Neuron (in vitro differentiated cells): ENCODE measurements at regions not wholly inside any gene's neighbourhood (a gene's known extent, or its start where the extent isn't known, plus 50 kb on each side); places are given as distances from the start of the nearest gene placed in this dataset.

Experiments used
- H2AFZ ChIP-seq: one replicate; pipeline ENCODE4 v1.6.1; 2013; ENCODE audit warnings: low read depth, mild to moderate bottlenecking, inconsistent platforms, low read length, moderate library complexity
- H3K27me3 ChIP-seq: one replicate; pipeline ENCODE4 v1.6.1; 2013; ENCODE audit warnings: low read length; ENCODE audit not compliant: insufficient read depth
- H3K36me3 ChIP-seq: one replicate; pipeline ENCODE4 v1.6.1; 2013; ENCODE audit warnings: low read length; ENCODE audit not compliant: insufficient read depth
- H3K4me1 ChIP-seq: one replicate; pipeline ENCODE4 v1.6.1; 2013; ENCODE audit warnings: low read length; ENCODE audit not compliant: insufficient read depth
- H3K4me3 ChIP-seq: 2 replicates; pipeline ENCODE4 v1.5.1; 2013; ENCODE audit warnings: mild to moderate bottlenecking, low read length, moderate library complexity
- H3K9me3 ChIP-seq: one replicate; pipeline ENCODE4 v1.6.1; 2013; ENCODE audit warnings: low read length

DNA sequence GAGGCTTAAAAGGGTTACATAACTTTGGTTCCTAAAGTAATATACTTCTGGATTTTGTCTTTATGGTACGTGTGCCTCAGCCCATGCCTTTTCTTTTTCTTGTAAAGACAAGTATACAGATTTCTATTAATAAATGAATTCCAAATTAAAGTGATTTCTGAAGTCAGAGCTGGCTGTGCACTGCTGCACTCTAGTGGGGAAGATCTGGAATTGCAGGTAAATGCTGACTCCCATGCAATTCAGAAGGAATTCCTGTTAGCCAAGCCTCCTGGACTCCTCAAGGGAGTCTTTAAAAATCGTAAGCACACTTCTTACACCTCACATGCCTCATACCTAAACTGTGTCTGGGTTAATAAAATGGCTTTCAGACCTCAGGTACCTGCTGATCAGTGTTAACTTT is 118.4 kb upstream of the SLC7A1 start:
- Histone ChIP-seq H3K27me3 (peaks cover 2% of the 10 kb centered on the region), H3K9me3 (peaks cover 4% of the 10 kb centered on the region), H3K4me1 (no peaks in the 10 kb centered on the region), H3K36me3 (no peaks in the 10 kb centered on the region), H2AFZ (no peak overlapping the region), H3K4me3 (no peak overlapping the region)

DNA sequence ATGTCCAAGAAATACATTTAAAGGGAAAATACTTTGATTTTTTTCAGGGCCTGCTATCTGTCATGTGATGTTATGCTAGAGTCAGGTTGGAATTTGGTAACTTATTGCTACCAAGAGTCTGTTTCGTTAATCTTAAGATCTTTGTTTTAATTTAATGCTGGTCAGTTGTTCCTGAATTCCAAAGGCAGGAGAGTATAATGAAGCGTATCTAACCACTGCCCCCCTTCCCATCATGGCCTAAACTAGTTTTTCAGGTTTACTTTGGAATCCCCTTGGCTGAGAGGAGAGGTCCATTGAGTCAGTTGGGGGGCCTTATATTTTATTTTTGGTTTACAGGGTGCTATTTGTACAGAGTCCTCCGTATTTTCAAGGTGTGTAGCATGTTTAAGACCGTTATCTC is 116.3 kb upstream of the SLC7A1 start:
- Histone ChIP-seq H3K9me3 (peaks cover 4% of the 10 kb centered on the region), H2AFZ (no peak overlapping the region), H3K4me1 (no peaks in the 10 kb centered on the region), H3K27me3 (peaks cover 2% of the 10 kb centered on the region), H3K36me3 (no peaks in the 10 kb centered on the region), H3K4me3 (no peak overlapping the region)

DNA sequence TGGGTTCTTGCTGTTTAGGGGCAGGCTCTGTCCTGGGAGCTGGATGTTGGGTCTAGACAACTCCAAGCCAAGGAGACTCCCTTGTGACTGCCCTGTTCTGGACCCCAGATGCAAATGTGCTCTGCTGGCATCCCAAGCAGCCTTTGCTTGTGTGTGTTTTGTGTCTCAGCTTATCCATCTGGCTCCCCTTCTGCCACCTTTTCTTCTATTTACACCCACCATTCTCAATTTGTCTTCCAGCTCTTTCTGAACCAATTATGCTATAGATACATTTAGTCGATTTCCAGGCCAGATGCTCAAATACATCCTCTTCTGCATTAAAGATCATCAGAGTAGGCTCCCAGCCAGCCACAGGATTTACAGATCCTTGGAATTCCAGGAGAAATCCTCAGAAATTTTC is 115.0 kb upstream of the SLC7A1 start:
- no peaks in the 10 kb centered on the region for H3K4me1 ChIP-seq
- H2AFZ ChIP-seq = no peak overlapping the region
- no peak overlapping the region for H3K4me3 ChIP-seq
- H3K9me3 ChIP-seq = peaks cover 7% of the 10 kb centered on the region
- no peaks in the 10 kb centered on the region for H3K36me3 ChIP-seq
- peaks cover 2% of the 10 kb centered on the region for H3K27me3 ChIP-seq

DNA sequence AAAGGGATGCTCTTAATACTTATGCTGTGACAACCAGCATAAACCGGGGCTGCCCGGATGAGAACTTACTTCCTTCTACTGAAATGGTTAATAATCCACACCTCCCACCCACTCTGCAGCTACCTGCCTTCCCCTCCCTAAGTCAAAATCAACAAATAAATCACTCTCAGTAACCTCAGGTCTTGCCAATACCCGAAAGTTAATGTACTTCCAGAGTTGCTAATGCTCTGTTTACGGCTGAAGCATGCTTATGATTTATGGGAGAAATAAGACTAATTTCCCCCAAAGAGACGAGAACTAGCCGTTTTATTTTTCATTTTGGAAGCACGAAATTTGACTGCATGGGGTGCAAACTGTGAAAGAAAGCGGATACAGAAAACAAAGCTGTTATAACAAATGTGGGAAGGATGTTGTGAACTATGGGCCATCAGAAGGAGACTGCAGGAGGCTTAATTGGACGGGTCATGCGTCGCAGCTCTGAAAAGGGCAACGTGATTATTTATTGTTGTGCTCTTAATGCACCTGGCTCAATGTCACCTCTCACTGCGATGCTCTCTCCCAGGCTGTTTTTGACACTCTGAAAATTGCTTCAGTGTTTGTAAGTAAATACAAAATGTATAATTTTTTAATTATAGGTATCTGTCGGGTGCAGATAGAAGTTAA is 114.0 kb upstream of the SLC7A1 start:
- no peaks in the 10 kb centered on the region for H3K4me1 ChIP-seq
- peaks cover 2% of the 10 kb centered on the region for H3K27me3 ChIP-seq
- no peak overlapping the region for H3K4me3 ChIP-seq
- peaks cover 7% of the 10 kb centered on the region for H3K9me3 ChIP-seq
- no peaks in the 10 kb centered on the region for H3K36me3 ChIP-seq
- H2AFZ ChIP-seq = no peak overlapping the region

DNA sequence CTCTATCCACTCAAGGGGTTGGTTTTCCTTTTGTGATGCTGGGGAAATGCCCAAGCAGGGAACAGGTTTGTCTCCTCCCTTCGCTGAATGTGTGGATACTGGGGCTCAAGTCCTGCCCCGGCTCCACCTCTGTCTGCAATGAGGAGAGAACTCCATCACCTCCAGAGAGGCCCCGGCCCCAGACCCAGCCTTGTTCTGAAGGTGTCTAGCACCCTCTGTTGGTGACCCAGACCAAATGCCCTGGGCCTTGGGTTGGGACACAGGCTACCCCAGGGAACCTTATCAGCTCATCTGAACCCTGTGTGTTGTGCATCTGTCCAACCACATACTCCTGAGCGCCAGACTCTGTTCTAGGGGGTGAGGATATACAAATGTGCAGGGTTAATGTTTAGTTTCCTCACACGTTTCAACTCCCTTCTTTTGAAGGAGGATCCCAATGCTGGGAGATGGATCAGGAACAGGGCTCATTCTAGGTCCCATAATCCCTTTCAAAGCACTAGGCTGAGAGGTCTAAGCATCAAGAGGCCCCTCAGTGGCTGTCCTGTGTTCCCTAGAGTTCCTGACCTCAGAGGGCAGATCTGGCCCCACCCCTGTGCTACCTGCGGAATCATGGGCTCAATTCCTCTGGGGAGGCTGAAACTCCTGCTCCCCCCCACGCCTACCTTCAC is 112.5 kb upstream of the SLC7A1 start:
- Histone ChIP-seq H3K4me3 (no peak overlapping the region), H3K27me3 (peaks cover 10% of the 10 kb centered on the region), H2AFZ (no peak overlapping the region), H3K9me3 (peaks cover 3% of the 10 kb centered on the region), H3K36me3 (no peaks in the 10 kb centered on the region), H3K4me1 (no peaks in the 10 kb centered on the region)

DNA sequence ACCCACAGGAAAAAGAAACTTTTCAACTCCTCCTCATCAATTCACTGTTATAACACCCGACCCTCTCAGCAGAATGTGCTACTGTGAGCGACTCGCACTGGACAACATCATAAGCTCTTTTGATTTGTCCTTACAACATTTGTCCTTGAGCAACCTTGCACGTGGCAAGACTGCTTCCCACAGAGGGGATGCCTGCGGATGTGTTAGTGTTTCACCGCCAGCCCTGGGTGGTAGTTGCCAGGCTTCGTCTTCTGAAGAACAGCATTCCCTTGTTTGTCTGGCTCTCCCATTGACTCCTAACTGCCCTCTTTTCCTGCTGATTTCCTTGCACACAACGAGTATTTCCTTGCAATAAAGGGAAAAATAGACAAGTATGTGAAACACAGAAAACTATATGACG is 111.4 kb upstream of the SLC7A1 start:
- no peak overlapping the region for H3K4me3 ChIP-seq
- H2AFZ ChIP-seq = no peak overlapping the region
- peaks cover 3% of the 10 kb centered on the region for H3K9me3 ChIP-seq
- H3K36me3 ChIP-seq = no peaks in the 10 kb centered on the region
- H3K4me1 ChIP-seq = peaks cover 4% of the 10 kb centered on the region
- H3K27me3 ChIP-seq = peaks cover 10% of the 10 kb centered on the region

DNA sequence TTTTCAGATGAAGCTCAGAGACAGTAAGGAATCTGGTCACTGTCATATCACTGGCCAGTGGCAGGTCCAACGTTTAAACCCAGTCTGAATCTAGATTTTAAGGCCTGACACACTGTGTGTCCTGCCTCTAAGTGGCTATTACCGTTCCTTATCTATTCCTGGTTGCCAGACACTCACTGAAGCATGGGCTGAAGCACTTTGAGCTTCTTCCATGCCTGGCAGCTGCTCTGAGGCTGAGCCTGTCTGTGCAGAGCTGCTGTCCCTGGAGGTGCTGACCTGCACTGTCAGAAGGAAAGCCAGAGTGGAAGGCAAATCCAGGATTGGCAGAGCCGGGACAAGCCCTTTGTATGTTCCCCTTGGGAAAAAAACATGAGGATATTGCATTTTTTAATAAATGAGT is 109.2 kb upstream of the SLC7A1 start:
- peaks cover 3% of the 10 kb centered on the region for H3K9me3 ChIP-seq
- H3K4me3 ChIP-seq = no peak overlapping the region
- no peaks in the 10 kb centered on the region for H3K36me3 ChIP-seq
- no peak overlapping the region for H2AFZ ChIP-seq
- peaks cover 4% of the 10 kb centered on the region for H3K4me1 ChIP-seq
- peaks cover 8% of the 10 kb centered on the region for H3K27me3 ChIP-seq

DNA sequence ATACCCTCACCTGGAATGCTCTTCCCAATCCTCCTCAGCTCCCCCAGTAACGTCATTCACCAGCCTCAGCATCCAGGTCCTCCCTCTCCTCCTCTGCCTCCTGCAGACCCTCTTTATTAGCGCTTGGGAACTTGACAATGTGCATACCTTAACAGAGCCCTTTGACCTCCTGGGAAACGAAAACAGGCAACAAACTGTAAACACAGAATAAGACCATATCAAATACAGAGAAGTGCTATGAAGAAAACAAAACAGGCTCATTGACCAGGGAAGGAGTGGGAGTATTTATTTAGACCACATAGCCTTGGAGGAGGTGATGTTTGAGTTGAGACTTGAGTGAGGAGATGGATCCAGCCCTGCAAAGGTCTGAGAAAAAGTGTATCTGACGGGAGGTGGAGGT is 107.9 kb upstream of the SLC7A1 start:
- Histone ChIP-seq H3K36me3 (no peaks in the 10 kb centered on the region), H2AFZ (no peak overlapping the region), H3K4me1 (peaks cover 4% of the 10 kb centered on the region), H3K4me3 (no peak overlapping the region), H3K27me3 (peaks cover 8% of the 10 kb centered on the region), H3K9me3 (peaks cover 3% of the 10 kb centered on the region)

DNA sequence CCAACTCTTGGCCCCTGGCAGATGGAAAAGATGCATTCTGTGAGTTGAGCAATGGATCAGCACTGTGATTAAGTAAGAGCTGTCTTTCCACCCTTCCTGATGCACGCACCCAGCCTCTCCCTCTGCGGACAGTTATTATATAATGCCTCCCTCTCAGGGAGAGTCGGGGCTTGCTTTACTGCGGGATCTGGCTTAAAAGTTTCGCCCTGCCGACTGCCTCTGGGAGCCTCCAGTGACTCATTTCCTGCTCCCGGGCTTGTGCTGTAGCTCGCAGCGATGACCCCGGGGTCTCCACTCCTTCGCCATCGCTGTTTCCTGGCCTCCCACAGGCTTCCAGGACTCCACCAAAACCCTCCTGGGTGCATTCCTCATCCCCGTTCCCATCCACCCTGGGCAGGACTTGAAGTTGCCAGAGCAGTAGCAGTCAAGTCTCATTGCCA is 107.4 kb upstream of the SLC7A1 start:
- Histone ChIP-seq H3K4me1 (peaks cover 4% of the 10 kb centered on the region), H3K36me3 (no peaks in the 10 kb centered on the region), H3K27me3 (peaks cover 8% of the 10 kb centered on the region), H3K4me3 (no peak overlapping the region), H3K9me3 (peaks cover 3% of the 10 kb centered on the region), H2AFZ (peak overlapping the region; percentile 3)

DNA sequence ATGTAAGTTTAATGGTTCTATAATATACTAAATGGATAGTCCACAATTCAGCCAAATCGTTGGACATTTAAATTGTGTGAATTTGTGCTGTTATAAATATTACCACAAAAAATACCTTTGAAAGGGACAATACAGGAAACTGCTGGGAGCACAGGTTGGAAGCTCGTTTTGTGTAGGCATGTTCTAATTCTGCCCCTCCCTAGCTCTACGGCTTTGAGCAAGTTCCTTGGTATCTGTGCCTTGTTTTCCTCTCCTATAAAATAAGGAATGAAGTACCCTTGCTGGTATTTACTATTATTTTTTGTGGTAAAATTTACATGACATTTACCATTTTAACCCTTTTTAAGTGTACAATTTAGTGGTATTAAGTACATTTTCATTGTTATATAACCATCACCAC is 102.6 kb upstream of the SLC7A1 start:
- Histone ChIP-seq H3K36me3 (no peaks in the 10 kb centered on the region), H3K27me3 (peaks cover under 1% of the 10 kb centered on the region), H3K4me3 (no peak overlapping the region), H3K4me1 (peaks cover 4% of the 10 kb centered on the region), H3K9me3 (no peaks in the 10 kb centered on the region), H2AFZ (no peak overlapping the region)

DNA sequence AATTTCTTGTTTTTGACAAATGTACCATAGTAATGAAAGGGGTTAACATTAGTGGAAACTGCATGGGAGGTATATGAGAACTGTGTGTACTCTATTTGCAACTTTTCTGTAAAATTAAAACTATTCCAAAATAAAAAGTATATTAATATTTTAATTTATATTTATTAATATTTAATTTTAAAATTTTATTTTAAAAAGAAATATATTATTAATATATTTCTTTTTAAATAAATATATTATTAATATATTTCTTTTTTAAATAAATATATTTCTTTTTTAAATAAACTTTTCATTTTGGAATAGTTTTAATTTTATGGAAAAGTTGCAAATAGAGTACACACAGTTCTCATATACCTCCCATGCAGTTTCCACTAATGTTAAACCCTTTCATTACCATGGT is 101.1 kb upstream of the SLC7A1 start:
- Histone ChIP-seq H3K27me3 (no peaks in the 10 kb centered on the region), H3K9me3 (no peaks in the 10 kb centered on the region), H3K4me1 (no peaks in the 10 kb centered on the region), H3K4me3 (no peak overlapping the region), H2AFZ (no peak overlapping the region), H3K36me3 (no peaks in the 10 kb centered on the region)

DNA sequence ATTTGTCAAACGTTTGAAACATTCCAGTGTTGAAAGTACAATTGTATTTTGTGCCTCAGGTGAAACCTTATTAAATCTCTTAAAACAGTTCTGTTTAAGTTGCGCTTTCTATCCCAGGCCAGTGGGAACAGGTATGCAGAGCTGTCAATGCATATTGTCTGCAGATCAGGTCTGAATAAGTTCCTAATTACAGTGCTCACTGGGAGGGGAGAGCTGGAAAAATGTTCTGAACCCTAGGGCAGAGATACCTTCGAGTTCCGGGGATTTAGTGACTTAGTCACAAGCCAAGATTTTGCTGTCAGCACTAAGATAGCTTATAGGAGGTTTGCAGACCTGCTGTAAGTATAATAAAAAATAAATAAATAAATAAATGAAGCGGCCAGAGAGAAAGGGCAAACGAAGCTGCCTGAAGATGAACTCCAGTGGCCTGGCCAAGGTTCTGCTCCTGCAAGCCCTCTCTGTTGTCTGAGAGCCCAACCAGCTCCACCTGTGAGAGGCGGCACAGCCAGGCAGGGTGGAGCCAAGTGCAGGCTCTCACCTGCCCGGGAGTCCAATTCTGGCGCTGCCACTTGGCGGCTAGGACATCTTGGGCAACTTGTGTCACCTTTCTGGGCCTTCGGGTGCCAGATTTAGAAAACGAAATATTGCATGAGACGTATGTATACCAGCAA is 97.9 kb upstream of the SLC7A1 start:
- H3K9me3 ChIP-seq = no peaks in the 10 kb centered on the region
- H2AFZ ChIP-seq = no peak overlapping the region
- no peak overlapping the region for H3K4me3 ChIP-seq
- H3K4me1 ChIP-seq = no peaks in the 10 kb centered on the region
- peaks cover 5% of the 10 kb centered on the region for H3K27me3 ChIP-seq
- no peaks in the 10 kb centered on the region for H3K36me3 ChIP-seq

DNA sequence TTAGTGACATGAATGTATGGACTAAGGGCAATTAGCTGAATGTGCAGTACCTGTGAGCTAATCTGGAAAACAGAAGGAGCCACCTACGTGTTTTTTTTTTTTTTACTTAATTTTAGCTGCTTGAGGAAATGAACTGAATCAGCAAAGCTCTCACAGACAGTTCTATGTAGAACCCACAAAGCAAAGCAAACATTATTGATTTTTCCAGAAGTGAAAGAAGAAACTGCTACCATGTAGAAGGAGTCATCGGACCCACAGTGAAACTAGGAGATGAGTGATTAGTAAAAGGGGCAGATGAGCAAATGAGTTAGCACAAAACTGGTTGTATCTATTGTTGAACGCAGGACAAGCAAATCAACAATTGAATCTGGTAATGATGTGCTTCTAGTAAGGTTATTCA is 94.1 kb upstream of the SLC7A1 start:
- Histone ChIP-seq H3K4me3 (no peak overlapping the region), H3K27me3 (peaks cover 5% of the 10 kb centered on the region), H3K4me1 (no peaks in the 10 kb centered on the region), H2AFZ (no peak overlapping the region), H3K36me3 (no peaks in the 10 kb centered on the region), H3K9me3 (no peaks in the 10 kb centered on the region)
